GM12875 (cell line): ENCODE measurements at regions not wholly inside any gene's neighbourhood (a gene's known extent, or its start where the extent isn't known, plus 50 kb on each side); places are given as distances from the start of the nearest gene placed in this dataset.
A peak's percentile ranks its signal among the peaks of the same experiment; 100 is the strongest.

ENCODE experiments used
- H3K4me3 ChIP-seq: one replicate; pipeline ENCODE4 v1.5.1; 2011; ENCODE audit warnings: low read depth, low read length, control low read depth
- TF ChIP-seq, protein P1 (sequence below): IDR thresholded peaks from 2 replicates; pipeline ENCODE4 v1.5.1; 2011; ENCODE audit warnings: low read depth, mild to moderate bottlenecking, control low read depth, inconsistent platforms, low read length, moderate library complexity, borderline replicate concordance; ENCODE audit not compliant: insufficient read depth

DNA sequence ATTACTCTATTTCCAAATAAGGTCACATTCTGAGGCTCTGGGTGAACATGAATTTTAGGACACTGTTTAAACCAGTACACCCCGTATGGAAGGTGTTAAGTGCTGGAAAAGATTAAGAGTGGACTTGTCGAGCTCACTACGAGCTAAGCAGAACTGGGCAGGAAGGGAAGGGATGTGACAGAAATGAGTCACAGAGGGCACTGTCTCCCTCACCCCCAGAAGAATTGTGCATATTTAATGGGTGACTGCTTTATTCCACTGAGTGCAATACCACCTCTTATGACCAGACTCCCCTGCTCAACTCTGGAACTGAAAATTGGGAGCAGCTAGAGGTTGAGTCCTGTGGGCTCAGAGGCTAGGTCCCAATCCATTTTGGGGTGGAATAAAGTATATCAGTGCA, 187.4 kb upstream of the RPS6KA3 start:
- TF ChIP-seq, protein P1, sequence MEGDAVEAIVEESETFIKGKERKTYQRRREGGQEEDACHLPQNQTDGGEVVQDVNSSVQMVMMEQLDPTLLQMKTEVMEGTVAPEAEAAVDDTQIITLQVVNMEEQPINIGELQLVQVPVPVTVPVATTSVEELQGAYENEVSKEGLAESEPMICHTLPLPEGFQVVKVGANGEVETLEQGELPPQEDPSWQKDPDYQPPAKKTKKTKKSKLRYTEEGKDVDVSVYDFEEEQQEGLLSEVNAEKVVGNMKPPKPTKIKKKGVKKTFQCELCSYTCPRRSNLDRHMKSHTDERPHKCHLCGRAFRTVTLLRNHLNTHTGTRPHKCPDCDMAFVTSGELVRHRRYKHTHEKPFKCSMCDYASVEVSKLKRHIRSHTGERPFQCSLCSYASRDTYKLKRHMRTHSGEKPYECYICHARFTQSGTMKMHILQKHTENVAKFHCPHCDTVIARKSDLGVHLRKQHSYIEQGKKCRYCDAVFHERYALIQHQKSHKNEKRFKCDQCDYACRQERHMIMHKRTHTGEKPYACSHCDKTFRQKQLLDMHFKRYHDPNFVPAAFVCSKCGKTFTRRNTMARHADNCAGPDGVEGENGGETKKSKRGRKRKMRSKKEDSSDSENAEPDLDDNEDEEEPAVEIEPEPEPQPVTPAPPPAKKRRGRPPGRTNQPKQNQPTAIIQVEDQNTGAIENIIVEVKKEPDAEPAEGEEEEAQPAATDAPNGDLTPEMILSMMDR: no peak
- H3K4me3 ChIP-seq: no peak overlapping the region

DNA sequence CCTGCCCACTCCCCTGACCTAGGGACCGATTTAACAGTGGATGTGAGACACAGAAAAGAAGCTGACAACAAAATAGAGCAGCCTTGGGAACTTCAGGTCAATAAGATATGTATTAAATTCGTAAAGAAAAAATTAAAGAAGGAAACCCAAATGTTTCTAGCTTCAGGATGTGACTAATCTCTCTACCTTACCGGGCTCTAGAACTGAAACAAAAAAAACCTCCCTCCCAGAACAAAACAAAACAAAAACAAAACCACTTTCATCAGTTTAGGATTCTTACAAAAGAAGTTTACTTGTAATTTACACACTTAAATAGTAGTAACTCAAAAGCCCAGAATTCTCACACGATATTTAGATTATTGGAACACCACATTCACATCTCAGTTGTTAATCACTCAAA, 185.8 kb upstream of the RPS6KA3 start:
- no peak overlapping the region for H3K4me3 ChIP-seq
- TF ChIP-seq, protein P1: no peak

DNA sequence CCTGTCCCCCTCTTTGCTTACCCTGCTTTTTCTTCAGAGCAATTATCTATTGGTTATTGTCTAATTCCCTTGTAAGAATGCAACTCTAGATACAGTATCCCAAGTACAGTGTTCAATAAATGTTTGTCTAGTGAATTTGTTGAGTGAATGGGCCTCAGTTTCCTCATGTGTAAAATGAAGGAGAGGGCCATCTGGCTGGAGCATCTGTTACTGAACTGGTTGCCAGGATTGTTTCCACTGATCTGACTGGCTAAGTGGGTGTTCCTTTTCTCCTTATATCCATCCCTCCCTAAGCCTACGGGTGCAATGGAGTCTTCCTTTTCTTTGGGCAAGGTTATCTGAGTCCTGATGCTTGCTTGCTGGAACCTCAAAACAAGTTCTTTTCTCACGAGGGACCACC, 185.2 kb upstream of the RPS6KA3 start:
- no peak overlapping the region for H3K4me3 ChIP-seq
- TF ChIP-seq, protein P1: no peak

DNA sequence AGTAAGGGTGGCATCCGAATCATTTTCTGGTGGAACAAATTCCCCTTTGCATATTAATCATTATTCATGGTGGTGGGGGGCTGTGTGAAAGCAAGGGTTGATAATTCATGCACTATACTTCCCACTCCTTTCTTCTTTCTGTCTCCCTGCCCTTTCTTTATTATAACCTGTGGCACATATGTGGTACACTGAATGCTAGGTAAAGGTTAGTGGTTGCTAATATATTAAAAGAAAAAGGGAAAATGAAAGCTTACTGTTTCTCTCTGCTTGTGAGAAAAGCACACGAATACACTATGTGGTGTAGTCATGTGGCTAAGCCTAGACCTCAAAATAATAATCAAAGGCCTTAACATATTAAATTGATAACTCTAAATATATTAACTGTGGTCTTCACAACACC, 178.4 kb upstream of the RPS6KA3 start:
- H3K4me3 ChIP-seq: no peak overlapping the region
- TF ChIP-seq, protein P1: no peak

DNA sequence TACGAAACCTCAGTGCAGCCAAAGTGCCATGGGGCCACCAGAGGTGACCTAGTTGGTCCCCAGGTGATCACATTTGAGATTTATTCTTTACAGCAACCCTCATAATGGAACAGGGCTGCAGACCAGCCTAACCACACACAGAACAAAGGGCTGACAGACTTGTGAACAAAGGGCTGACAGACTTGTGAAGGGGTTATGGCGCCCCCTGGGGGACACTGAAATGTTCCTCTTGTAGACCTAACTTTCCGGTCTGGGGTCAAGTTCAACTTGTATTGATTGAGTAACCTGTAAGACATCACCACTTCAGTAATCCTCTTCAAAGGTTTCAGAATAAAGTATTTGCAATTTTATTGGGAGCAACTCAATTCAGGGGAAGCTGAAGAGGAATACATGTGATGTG, 175.9 kb upstream of the RPS6KA3 start:
- TF ChIP-seq, protein P1: peak; percentile 68
- no peak overlapping the region for H3K4me3 ChIP-seq

DNA sequence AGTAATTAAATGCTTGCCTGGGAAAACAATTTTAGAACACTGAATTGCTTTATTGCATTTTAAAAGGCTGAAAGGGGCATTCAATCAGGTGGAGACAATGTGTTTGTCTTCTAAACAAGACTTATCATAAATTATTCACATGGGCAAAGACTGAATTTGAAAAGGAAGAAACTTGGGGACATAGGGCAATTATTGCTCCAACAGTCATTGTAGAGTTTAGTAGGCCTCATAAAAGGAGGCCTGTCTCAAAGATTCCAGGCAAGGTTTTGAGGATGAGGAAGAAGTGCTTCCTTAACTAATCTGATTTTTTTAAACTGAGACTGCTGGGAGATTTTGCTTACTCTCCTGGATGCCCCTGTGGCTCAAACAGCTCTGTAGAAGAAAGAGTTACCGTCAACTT, 174.4 kb upstream of the RPS6KA3 start:
- TF ChIP-seq, protein P1: no peak
- H3K4me3 ChIP-seq: no peak overlapping the region

DNA sequence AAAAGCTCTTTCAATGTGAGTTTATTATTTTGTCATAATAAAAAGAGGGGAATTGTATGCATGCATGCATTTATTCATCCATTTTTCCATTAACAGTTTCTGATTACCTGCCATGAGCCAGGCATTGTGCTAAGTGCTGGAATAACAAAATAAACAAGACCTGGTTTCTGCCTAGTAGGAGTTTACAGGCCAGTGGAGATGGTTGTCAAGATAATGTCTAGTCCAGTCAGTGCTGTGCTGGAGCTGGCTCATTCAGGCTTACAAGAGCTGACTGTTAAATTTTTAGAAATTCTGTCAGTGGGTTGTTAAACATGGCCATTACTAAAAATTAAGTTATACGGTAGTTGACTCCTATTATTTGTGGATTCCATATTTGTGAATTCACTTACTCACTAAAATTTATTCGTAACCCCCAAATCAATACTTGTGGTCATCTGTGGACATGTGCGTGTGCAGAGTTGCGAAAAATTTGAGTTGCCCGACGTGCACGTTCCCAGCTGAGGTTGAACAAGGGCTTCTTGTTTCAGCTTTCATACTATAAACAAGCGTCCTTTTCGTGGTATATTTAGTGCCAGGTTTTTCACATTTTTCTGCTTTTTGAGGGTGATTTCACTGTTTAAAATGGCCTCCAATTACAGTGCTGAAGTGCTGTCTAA, 172.3 kb upstream of the RPS6KA3 start:
- TF ChIP-seq, protein P1: no peak
- H3K4me3 ChIP-seq: no peak overlapping the region
